ENCODE measurements at regions not wholly inside any gene's neighbourhood (a gene's known extent, or its start where the extent isn't known, plus 50 kb on each side); places are given as distances from the start of the nearest gene placed in this dataset.
"Not testable (repeated sequence)": the region's sequence is repeated elsewhere in the genome, so short reads cannot be mapped to it uniquely, and the experiment has no call there.

GRCh38 chr6:156193381-156193780 is 583.8 kb upstream of the ARID1B start:
- H3K4me3 ChIP-seq (replicated peaks; ENCODE audit: low read depth, low read length), result no peak overlapping the region
- DNase-seq (ENCODE audit: low read depth), result no peak
- no peak for TF ChIP-seq CTCF (IDR thresholded peaks at IDR 0.05; ENCODE audit: low read length, missing control alignments)

GRCh38 chr6:156191895-156192294 is 585.3 kb upstream of the ARID1B start:
- no peak overlapping the region for H3K4me3 ChIP-seq (replicated peaks; ENCODE audit: low read depth, low read length)
- no peak for TF ChIP-seq CTCF (IDR thresholded peaks at IDR 0.05; ENCODE audit: low read length, missing control alignments)
- no peak for DNase-seq (ENCODE audit: low read depth)

GRCh38 chr6:156191390-156191789 is 585.8 kb upstream of the ARID1B start:
- H3K4me3 ChIP-seq (replicated peaks; ENCODE audit: low read depth, low read length); DNase-seq (ENCODE audit: low read depth): not testable (repeated sequence)

DNA sequence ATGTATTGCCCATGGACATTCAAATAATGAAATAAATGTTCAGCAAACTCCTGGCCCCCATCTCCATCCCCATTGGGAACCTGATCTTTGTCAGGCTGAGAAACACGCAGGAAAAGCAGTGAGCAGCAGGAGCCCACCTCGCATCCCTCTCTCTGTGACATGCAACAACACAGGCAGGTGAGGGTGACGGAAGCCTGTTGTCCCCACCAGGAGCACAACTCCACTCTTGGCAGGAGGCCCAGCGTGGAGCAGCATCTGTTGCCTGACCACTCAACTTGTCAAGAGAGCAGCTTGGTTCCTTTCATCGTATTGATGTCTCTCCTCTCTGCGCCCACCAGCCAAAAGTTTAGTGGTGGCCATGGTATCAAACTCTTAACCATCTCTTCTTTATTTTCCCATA is 586.9 kb upstream of the ARID1B start:
- no peak for TF ChIP-seq CTCF (IDR thresholded peaks at IDR 0.05; ENCODE audit: low read length, missing control alignments)
- H3K4me3 ChIP-seq (replicated peaks; ENCODE audit: low read depth, low read length), result no peak overlapping the region
- no peak for DNase-seq (ENCODE audit: low read depth)

DNA sequence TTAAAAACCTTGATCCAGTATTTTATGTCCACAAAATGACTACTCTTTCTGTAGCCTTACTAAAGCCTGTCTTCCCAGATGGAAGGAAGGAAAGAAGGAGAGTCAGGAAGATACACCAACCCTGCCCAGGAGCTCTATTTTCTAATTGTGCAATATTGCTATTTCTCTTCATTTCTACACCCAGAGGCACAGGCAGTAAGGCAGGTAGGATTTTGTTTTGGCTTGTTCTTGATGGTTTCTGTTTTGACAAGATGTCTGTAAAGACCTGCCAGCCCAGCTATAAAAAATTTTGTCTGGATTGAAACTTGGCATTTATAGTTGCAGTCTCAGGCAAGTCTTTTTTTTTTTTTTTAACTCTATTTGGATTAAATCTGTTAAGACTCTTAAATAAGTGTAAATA is 587.5 kb upstream of the ARID1B start:
- no peak for DNase-seq (ENCODE audit: low read depth)
- H3K4me3 ChIP-seq (replicated peaks; ENCODE audit: low read depth, low read length), result no peak overlapping the region
- no peak for TF ChIP-seq CTCF (IDR thresholded peaks at IDR 0.05; ENCODE audit: low read length, missing control alignments)

DNA sequence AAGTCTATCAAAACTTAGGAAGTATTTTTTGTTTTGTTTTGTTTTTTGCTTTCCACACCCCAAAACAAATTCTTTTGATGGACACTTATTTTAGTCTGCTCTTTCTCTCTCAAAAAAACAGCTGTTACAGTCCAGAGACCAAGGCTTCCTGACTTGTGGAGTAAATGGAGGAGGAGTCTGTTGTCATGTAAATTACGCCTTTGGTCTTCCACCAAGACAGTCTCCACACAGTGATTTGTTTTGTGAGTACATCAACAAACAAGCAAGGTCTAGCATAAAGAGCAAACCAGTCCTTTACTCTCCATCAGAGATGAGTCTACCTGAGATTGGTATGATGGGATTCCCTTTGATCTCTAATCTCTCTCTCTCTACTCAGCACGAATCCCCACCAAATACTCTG is 588.0 kb upstream of the ARID1B start:
- H3K4me3 ChIP-seq (replicated peaks; ENCODE audit: low read depth, low read length), result no peak overlapping the region
- TF ChIP-seq CTCF (IDR thresholded peaks at IDR 0.05; ENCODE audit: low read length, missing control alignments), result no peak
- no peak for DNase-seq (ENCODE audit: low read depth)

- no peak overlapping the region for H3K4me3 ChIP-seq (replicated peaks; ENCODE audit: low read depth, low read length)
- no peak for DNase-seq (ENCODE audit: low read depth)
- no peak for TF ChIP-seq CTCF (IDR thresholded peaks at IDR 0.05; ENCODE audit: low read length, missing control alignments)
Measured at GRCh38 chr6:156185113-156185512, 592.1 kb upstream of the ARID1B start.

DNA sequence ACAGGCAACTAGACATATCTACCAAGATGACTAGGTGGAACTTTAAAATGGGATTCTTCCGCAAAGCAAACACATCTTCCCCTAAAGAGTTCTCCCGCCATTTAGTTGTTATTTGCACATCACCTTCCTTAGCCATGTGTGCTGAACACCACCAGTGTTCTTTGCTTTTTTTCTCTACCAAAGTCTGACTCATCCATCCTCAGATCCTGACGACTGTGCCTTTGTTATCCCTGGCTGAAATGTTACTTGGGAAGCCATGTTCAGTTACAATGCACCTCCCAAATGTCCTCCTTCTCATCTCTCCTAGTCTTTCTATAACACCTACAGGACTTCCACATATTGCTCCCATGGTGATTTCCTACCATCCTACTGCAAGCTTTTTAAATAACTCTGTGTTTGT is 593.5 kb upstream of the ARID1B start:
- TF ChIP-seq CTCF (IDR thresholded peaks at IDR 0.05; ENCODE audit: low read length, missing control alignments), result no peak
- H3K4me3 ChIP-seq (replicated peaks; ENCODE audit: low read depth, low read length), result no peak overlapping the region
- DNase-seq (ENCODE audit: low read depth), result no peak
